Gastrocnemius medialis (tissue), 4 donors: ENCODE measurements at regions not wholly inside any gene's neighbourhood (a gene's known extent, or its start where the extent isn't known, plus 50 kb on each side); places are given as distances from the start of the nearest gene placed in this dataset.

Experiments used
- ATAC-seq, 2 donors: fragments of 150-250 bp; one replicate each; pipeline ENCODE4 v1.9.1; 2016
- DNase-seq, 2 donors: peaks; one replicate each; pipeline ENCODE4 v3.0.0-alpha.2; 2019
- H3K27ac ChIP-seq, 4 donors: fragments of 200-600 bp; sonication (generic); 1 replicate in 1 of 4; 2 replicates in 3 of 4; pipeline ENCODE4 v1.5.1; 2016 to 2018; ENCODE audit warnings: mild to moderate bottlenecking in 2 of 4, moderate library complexity in 1 of 4
- H3K27me3 ChIP-seq, 3 donors: fragments of 200-600 bp; sonication (generic) in 2 of 3; 1 replicate in 1 of 3; 2 replicates in 2 of 3; pipeline versions ENCODE4 v1.5.1 to v1.6.0; 2016 to 2019; ENCODE audit warnings: mild to moderate bottlenecking in 1 of 3, moderate library complexity in 1 of 3
- H3K36me3 ChIP-seq, 2 donors: fragments of 200-600 bp; sonication (generic) in 1 of 2; one replicate each; pipeline ENCODE4 v1.5.1; 2017 to 2018
- H3K4me1 ChIP-seq, 2 donors: fragments of 200-600 bp; sonication (generic) in 1 of 2; one replicate each; pipeline ENCODE4 v1.5.1; 2016 to 2017; ENCODE audit warnings: mild to moderate bottlenecking in 2 of 2
- H3K4me3 ChIP-seq, 4 donors: fragments of 200-600 bp; sonication (generic) in 3 of 4; 1 replicate in 1 of 4; 2 replicates in 3 of 4; pipeline ENCODE4 v1.5.1; 2016 to 2019; ENCODE audit warnings: mild to moderate bottlenecking in 2 of 4
- H3K9me3 ChIP-seq, 3 donors: fragments of 200-600 bp; sonication (generic) in 2 of 3; 1 replicate in 1 of 3; 2 replicates in 2 of 3; pipeline ENCODE4 v1.5.1; 2016 to 2019
- CTCF ChIP-seq, 5 experiments: fragments of 450-650 bp in 3 of 5; fragments of 200-600 bp in 2 of 5; sonication (generic) in 2 of 5; IDR thresholded peaks in 4 of 5; conservative IDR thresholded peaks in 1 of 5; 1 replicate in 4 of 5; 2 replicates in 1 of 5; pipeline ENCODE4 v1.5.1; 2016 to 2019; ENCODE audit warnings: antibody characterized with exemption in 5 of 5, mild to moderate bottlenecking in 3 of 5, moderate library complexity in 3 of 5
- POLR2A ChIP-seq, 2 donors: fragments of 450-650 bp; IDR thresholded peaks; one replicate each; pipeline ENCODE4 v1.6.1; 2017; ENCODE audit warnings: antibody characterized with exemption in 2 of 2, mild to moderate bottlenecking in 2 of 2, moderate library complexity in 2 of 2
- in situ Hi-C, 4 donors: fragments of 200-750 bp; cut with MboI; loops; one replicate each; pipeline versions ENCODE4 v1.15.0 to v1.8.0; 2017; ENCODE audit warnings: low sequenced_read_pairs in 4 of 4
- intact Hi-C: fragments of 100-400 bp; cut with DNase I; formaldehyde crosslinking; loops from one replicate; pipeline ENCODE4 v1.15.1; 2023; ENCODE audit warnings: low total_unique reads

- Histone ChIP-seq H3K27ac (no peak overlapping the region), H3K36me3 (no peaks in the 10 kb centered on the region), H3K4me1 (no peaks in the 10 kb centered on the region), H3K4me3 (no peak overlapping the region), H3K27me3 (no peaks in the 10 kb centered on the region), H3K9me3 (no peaks in the 10 kb centered on the region)
- intact Hi-C loops, result no loop called here
- DNase-seq, result peak; percentile 3 to 13
- peak in 1 of 2 donors; percentile 60 for ATAC-seq
- in situ Hi-C loops, result no loop called here
- TF ChIP-seq CTCF (IDR thresholded peaks at IDR 0.05 in 4 of 5, conservative IDR thresholded peaks at IDR 0.05 in 1 of 5) (no peak), POLR2A (IDR thresholded peaks at IDR 0.05) (no peak)
Measured at GRCh38 chr6:147950623-147950987, 392.0 kb upstream of the SASH1 start.

GRCh38 chr6:147951726-147952125 lies 390.9 kb upstream of the SASH1 start:
- intact Hi-C loops, result no loop called here
- DNase-seq (no peak), ATAC-seq (no peak)
- in situ Hi-C loops, result no loop called here
- Histone ChIP-seq H3K27ac (no peak overlapping the region), H3K4me3 (no peak overlapping the region), H3K9me3 (no peaks in the 10 kb centered on the region), H3K27me3 (no peaks in the 10 kb centered on the region), H3K4me1 (no peaks in the 10 kb centered on the region), H3K36me3 (no peaks in the 10 kb centered on the region)
- TF ChIP-seq CTCF (IDR thresholded peaks at IDR 0.05 in 4 of 5, conservative IDR thresholded peaks at IDR 0.05 in 1 of 5), result no peak
- TF ChIP-seq POLR2A (IDR thresholded peaks at IDR 0.05), result no peak

- Histone ChIP-seq H3K4me3 (no peak overlapping the region), H3K9me3 (no peaks in the 10 kb centered on the region), H3K27ac (no peak overlapping the region), H3K4me1 (no peaks in the 10 kb centered on the region), H3K36me3 (no peaks in the 10 kb centered on the region), H3K27me3 (no peaks in the 10 kb centered on the region)
- ATAC-seq (no peak), DNase-seq (no peak)
- in situ Hi-C loops (no loop called here), intact Hi-C loops (no loop called here)
- no peak for TF ChIP-seq CTCF (IDR thresholded peaks at IDR 0.05 in 4 of 5, conservative IDR thresholded peaks at IDR 0.05 in 1 of 5)
- TF ChIP-seq POLR2A (IDR thresholded peaks at IDR 0.05), result no peak
Measured at GRCh38 chr6:147954938-147955337, 387.7 kb upstream of the SASH1 start.

- intact Hi-C loops (no loop called here), in situ Hi-C loops (no loop called here)
- no peaks in the 10 kb centered on the region for H3K4me1 ChIP-seq
Measured at GRCh38 chr6:147958683-147959082, 384.0 kb upstream of the SASH1 start.

More at GRCh38 chr6:147958683-147959082, 384.0 kb upstream of the SASH1 start:
- ATAC-seq (no peak), DNase-seq (no peak)
- TF ChIP-seq POLR2A (IDR thresholded peaks at IDR 0.05) (no peak), CTCF (IDR thresholded peaks at IDR 0.05 in 4 of 5, conservative IDR thresholded peaks at IDR 0.05 in 1 of 5) (no peak)
- Histone ChIP-seq H3K27me3 (no peaks in the 10 kb centered on the region), H3K9me3 (no peaks in the 10 kb centered on the region), H3K27ac (no peak overlapping the region), H3K36me3 (no peaks in the 10 kb centered on the region), H3K4me3 (no peak overlapping the region)
